ENCODE measurements at regions not wholly inside any gene's neighbourhood (a gene's known extent, or its start where the extent isn't known, plus 50 kb on each side); places are given as distances from the start of the nearest gene placed in this dataset.

GRCh38 chr14:105860615-105861580 is 334.5 kb downstream of the TMEM121 start:
- Histone ChIP-seq H3K79me2 (ENCODE audit: insufficient read depth, low read length) (no peaks in the 10 kb centered on the region), H3K27ac (ENCODE audit: extremely low read length, insufficient read depth, low read length) (no peak overlapping the region), H3K9ac (ENCODE audit: insufficient read depth, low read depth, low read length) (no peak overlapping the region), H3K27me3 (ENCODE audit: control insufficient read depth in 1 of 2, insufficient read depth in 2 of 2, low read length in 2 of 2) (peaks cover 11 to 38% of the 10 kb centered on the region in 2 experiments; a peak in 4 of 5 replicates), H4K20me1 (ENCODE audit: insufficient read depth, low read length) (no peaks in the 10 kb centered on the region), H3K4me2 (ENCODE audit: low read depth, low read length) (no peak overlapping the region), H3K36me3 (replicated peaks in 1 of 2; ENCODE audit: control insufficient read depth in 1 of 2, insufficient read depth in 2 of 2, low read length in 2 of 2) (no peaks in the 10 kb centered on the region), H3K4me1 (ENCODE audit: insufficient read depth, low read length) (no peaks in the 10 kb centered on the region), H2AFZ (ENCODE audit: low read length) (no peak overlapping the region), H3K4me3 (replicated peaks in 1 of 3; ENCODE audit: insufficient read depth in 1 of 3, low read depth in 2 of 3, low read length in 3 of 3) (no peak overlapping the region), H3K9me3 (ENCODE audit: low read length) (no peaks in the 10 kb centered on the region)
- DNase-seq (ENCODE audit: low spot score) (no peak), ATAC-seq (no peak), FAIRE-seq (no peak)
- POLR2A ChIA-PET = no interaction called here
- in situ Hi-C loops (cut with HindIII; ENCODE audit: extremely low pct_ligation_motif_present, low pct_unique_long_range_greater_than_20kb) = no loop called here
- CTCF ChIA-PET (ENCODE audit: low intra/inter-chr PET ratio, low total read pairs) = no interaction called here
- intact Hi-C loops (cut with micrococcal nuclease; ENCODE audit: unreplicated experiment) = no loop called here
- no TSS peak for BruUV-seq (replicated peaks)
- TF ChIP-seq, protein P1, sequence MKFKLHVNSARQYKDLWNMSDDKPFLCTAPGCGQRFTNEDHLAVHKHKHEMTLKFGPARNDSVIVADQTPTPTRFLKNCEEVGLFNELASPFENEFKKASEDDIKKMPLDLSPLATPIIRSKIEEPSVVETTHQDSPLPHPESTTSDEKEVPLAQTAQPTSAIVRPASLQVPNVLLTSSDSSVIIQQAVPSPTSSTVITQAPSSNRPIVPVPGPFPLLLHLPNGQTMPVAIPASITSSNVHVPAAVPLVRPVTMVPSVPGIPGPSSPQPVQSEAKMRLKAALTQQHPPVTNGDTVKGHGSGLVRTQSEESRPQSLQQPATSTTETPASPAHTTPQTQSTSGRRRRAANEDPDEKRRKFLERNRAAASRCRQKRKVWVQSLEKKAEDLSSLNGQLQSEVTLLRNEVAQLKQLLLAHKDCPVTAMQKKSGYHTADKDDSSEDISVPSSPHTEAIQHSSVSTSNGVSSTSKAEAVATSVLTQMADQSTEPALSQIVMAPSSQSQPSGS (CRISPR knock-in tag; IDR thresholded peaks at IDR 0.05) = no peak
- TF ChIP-seq DMTF1 (CRISPR knock-in tag; IDR thresholded peaks at IDR 0.05) (no peak), ZBTB3 (CRISPR knock-in tag; IDR thresholded peaks at IDR 0.05; ENCODE audit: borderline replicate concordance, low read depth) (no peak), MLX (CRISPR knock-in tag; IDR thresholded peaks at IDR 0.05) (no peak), JARID2 (CRISPR knock-in tag; IDR thresholded peaks at IDR 0.05; ENCODE audit: insufficient replicate concordance) (no peak), ZBTB10 (CRISPR knock-in tag; IDR thresholded peaks at IDR 0.05; ENCODE audit: borderline replicate concordance) (no peak)
- TF ChIP-seq, protein P2, sequence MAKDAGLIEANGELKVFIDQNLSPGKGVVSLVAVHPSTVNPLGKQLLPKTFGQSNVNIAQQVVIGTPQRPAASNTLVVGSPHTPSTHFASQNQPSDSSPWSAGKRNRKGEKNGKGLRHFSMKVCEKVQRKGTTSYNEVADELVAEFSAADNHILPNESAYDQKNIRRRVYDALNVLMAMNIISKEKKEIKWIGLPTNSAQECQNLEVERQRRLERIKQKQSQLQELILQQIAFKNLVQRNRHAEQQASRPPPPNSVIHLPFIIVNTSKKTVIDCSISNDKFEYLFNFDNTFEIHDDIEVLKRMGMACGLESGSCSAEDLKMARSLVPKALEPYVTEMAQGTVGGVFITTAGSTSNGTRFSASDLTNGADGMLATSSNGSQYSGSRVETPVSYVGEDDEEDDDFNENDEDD (CRISPR knock-in tag; IDR thresholded peaks at IDR 0.05; ENCODE audit: borderline replicate concordance) = no peak
- WGBS (ENCODE audit: low lambda C conversion rate) = 54% methylated on average over 14 of the region's 22 CpGs

Data from HepG2 (cell line).